GM10248 (cell line): ENCODE measurements at regions not wholly inside any gene's neighbourhood (a gene's known extent, or its start where the extent isn't known, plus 50 kb on each side); places are given as distances from the start of the nearest gene placed in this dataset.

Experiments
- CTCF ChIA-PET: fragments of 300-600 bp; sonication (Branson Sonifier 250); formaldehyde crosslinking; extraction: SDS; loops from one replicate; lab custom pipeline; 2021; ENCODE audit warnings: antibody characterized with exemption; lab: Yijun Ruan, JAX
- POLR2A ChIA-PET: fragments of 350-650 bp; sonication (Branson Sonifier 250); formaldehyde crosslinking; extraction: SDS; loops from one replicate; lab custom pipeline; 2020; ENCODE audit warnings: antibody characterized with exemption; lab: Yijun Ruan, JAX
- DNase-seq: peaks from one replicate; pipeline ENCODE4 v3.0.0; 2012; ENCODE audit errors: extremely low spot score
- CTCF ChIP-seq: IDR thresholded peaks from 2 replicates; pipeline ENCODE4 v1.5.1; 2012; ENCODE audit warnings: mild to moderate bottlenecking, low read depth; ENCODE audit errors: extremely low read depth, missing control alignments, control extremely low read depth

GRCh38 chr3:44061268-44061667 is 180.4 kb upstream of the TOPAZ1 start:
- ChIA-PET POLR2A (no interaction called here), CTCF (no interaction called here)
- TF ChIP-seq CTCF: no peak
- DNase-seq: no peak

GRCh38 chr3:44061961-44062360 is 179.7 kb upstream of the TOPAZ1 start:
- ChIA-PET CTCF (no interaction called here), POLR2A (no interaction called here)
- DNase-seq: no peak
- no peak for TF ChIP-seq CTCF

- CTCF ChIA-PET: no interaction called here
Measured at GRCh38 chr3:44065311-44066094, 176.2 kb upstream of the TOPAZ1 start.

GRCh38 chr3:44066806-44067205 is 174.9 kb upstream of the TOPAZ1 start:
- TF ChIP-seq CTCF: no peak
- DNase-seq: no peak
- CTCF ChIA-PET: interaction anchor here (1.0 to 1.6 kb wide), 7 partner anchors 9 to 48 kb away, joined by 3 to 4 read pairs (median 3); no protein-coding TSS in a partner anchor
- POLR2A ChIA-PET: no interaction called here

More at GRCh38 chr3:44065311-44066094, 176.2 kb upstream of the TOPAZ1 start:
- no peak for TF ChIP-seq CTCF
- POLR2A ChIA-PET: no interaction called here
- DNase-seq: no peak

GRCh38 chr3:44067431-44067830 is 174.3 kb upstream of the TOPAZ1 start:
- ChIA-PET CTCF (interaction anchor here (1.0 to 1.6 kb wide), 6 partner anchors 9 to 47 kb away, joined by 3 to 4 read pairs (median 3); no protein-coding TSS in a partner anchor), POLR2A (no interaction called here)
- DNase-seq: no peak
- TF ChIP-seq CTCF: no peak

GRCh38 chr3:44068753-44069152 is 172.9 kb upstream of the TOPAZ1 start:
- TF ChIP-seq CTCF: no peak
- no peak for DNase-seq
- POLR2A ChIA-PET: no interaction called here
- CTCF ChIA-PET: no interaction called here
